Smooth muscle cell (in vitro differentiated cells): ENCODE measurements at regions not wholly inside any gene's neighbourhood (a gene's known extent, or its start where the extent isn't known, plus 50 kb on each side); places are given as distances from the start of the nearest gene placed in this dataset.

Source experiments
- DNase-seq: peaks from one replicate; lab custom pipeline; 2025; ENCODE audit not compliant: unreplicated experiment; lab: John Stamatoyannopoulos, UW
- H2AFZ ChIP-seq: fragments of 200-600 bp; sonication (generic); 2 replicates; pipeline ENCODE4 v1.6.0; 2016; ENCODE audit warnings: antibody characterized with exemption, low read depth, mild to moderate bottlenecking
- H3F3A ChIP-seq: fragments of 200-600 bp; sonication (generic); 2 replicates; pipeline ENCODE4 v1.6.0; 2017; ENCODE audit warnings: antibody characterized with exemption, low read depth
- H3K27ac ChIP-seq: fragments of 200-600 bp; sonication (generic); 2 replicates; pipeline ENCODE4 v1.5.1; 2016; ENCODE audit warnings: low read depth, mild to moderate bottlenecking
- H3K27me3 ChIP-seq: fragments of 200-600 bp; sonication (generic); 2 replicates; pipeline ENCODE4 v1.6.1; 2016; ENCODE audit warnings: low read depth, mild to moderate bottlenecking
- H3K36me3 ChIP-seq: fragments of 200-600 bp; sonication (generic); 2 replicates; pipeline ENCODE4 v1.5.1; 2016; ENCODE audit warnings: low read depth
- H3K4me1 ChIP-seq: fragments of 200-600 bp; sonication (generic); 2 replicates; pipeline ENCODE4 v1.5.1; 2016; ENCODE audit warnings: low read depth
- H3K4me2 ChIP-seq: fragments of 200-600 bp; sonication (generic); 2 replicates; pipeline ENCODE4 v1.6.0; 2016; ENCODE audit warnings: mild to moderate bottlenecking
- H3K4me3 ChIP-seq: fragments of 200-600 bp; sonication (generic); 2 replicates; pipeline ENCODE4 v1.5.1; 2016; ENCODE audit warnings: mild to moderate bottlenecking
- H3K79me2 ChIP-seq: fragments of 200-600 bp; sonication (generic); 2 replicates; pipeline ENCODE4 v1.6.0; 2016; ENCODE audit warnings: low read depth, mild to moderate bottlenecking
- H3K9ac ChIP-seq: fragments of 200-600 bp; sonication (generic); 2 replicates; pipeline ENCODE4 v1.6.0; 2016; ENCODE audit warnings: low read depth
- H3K9me3 ChIP-seq: fragments of 200-600 bp; sonication (generic); replicated peaks from 2 replicates; pipeline ENCODE4 v1.5.1; 2016; ENCODE audit warnings: low read depth
- H4K20me1 ChIP-seq: fragments of 200-600 bp; sonication (generic); 2 replicates; pipeline ENCODE4 v1.6.0; 2016; ENCODE audit warnings: low read depth
- WGBS: methylation state at CpG from one replicate; pipeline ENCODE4 v1.1.7; 2016; ENCODE audit warnings: low lambda C conversion rate; 5-methylcytosine and 5-hydroxymethylcytosine counted together
- TF ChIP-seq, protein P1 (sequence below): fragments of 200-600 bp; sonication (generic); IDR thresholded peaks from 2 replicates; pipeline ENCODE4 v1.5.1; 2017; ENCODE audit warnings: borderline replicate concordance, mild to moderate bottlenecking, antibody characterized with exemption; ENCODE audit not compliant: insufficient read depth, poor library complexity, severe bottlenecking

GRCh38 chr6:17182961-17183360 lies 81.1 kb downstream of the STMND1 start:
- H2AFZ ChIP-seq: no peak overlapping the region
- TF ChIP-seq, protein P1, sequence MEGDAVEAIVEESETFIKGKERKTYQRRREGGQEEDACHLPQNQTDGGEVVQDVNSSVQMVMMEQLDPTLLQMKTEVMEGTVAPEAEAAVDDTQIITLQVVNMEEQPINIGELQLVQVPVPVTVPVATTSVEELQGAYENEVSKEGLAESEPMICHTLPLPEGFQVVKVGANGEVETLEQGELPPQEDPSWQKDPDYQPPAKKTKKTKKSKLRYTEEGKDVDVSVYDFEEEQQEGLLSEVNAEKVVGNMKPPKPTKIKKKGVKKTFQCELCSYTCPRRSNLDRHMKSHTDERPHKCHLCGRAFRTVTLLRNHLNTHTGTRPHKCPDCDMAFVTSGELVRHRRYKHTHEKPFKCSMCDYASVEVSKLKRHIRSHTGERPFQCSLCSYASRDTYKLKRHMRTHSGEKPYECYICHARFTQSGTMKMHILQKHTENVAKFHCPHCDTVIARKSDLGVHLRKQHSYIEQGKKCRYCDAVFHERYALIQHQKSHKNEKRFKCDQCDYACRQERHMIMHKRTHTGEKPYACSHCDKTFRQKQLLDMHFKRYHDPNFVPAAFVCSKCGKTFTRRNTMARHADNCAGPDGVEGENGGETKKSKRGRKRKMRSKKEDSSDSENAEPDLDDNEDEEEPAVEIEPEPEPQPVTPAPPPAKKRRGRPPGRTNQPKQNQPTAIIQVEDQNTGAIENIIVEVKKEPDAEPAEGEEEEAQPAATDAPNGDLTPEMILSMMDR: no peak
- no peaks in the 10 kb centered on the region for H3K79me2 ChIP-seq
- WGBS: 89% methylated on average over 2 of the region's 2 CpGs
- no peak for DNase-seq
- no peaks in the 10 kb centered on the region for H3K36me3 ChIP-seq
- no peaks in the 10 kb centered on the region for H4K20me1 ChIP-seq
- no peaks in the 10 kb centered on the region for H3K4me1 ChIP-seq
- no peak overlapping the region for H3K4me2 ChIP-seq
- no peaks in the 10 kb centered on the region for H3K9me3 ChIP-seq
- no peak overlapping the region for H3K9ac ChIP-seq
- H3K27ac ChIP-seq: no peak overlapping the region
- H3F3A ChIP-seq: no peaks in the 10 kb centered on the region
- H3K27me3 ChIP-seq: no peaks in the 10 kb centered on the region
- H3K4me3 ChIP-seq: no peak overlapping the region

DNA sequence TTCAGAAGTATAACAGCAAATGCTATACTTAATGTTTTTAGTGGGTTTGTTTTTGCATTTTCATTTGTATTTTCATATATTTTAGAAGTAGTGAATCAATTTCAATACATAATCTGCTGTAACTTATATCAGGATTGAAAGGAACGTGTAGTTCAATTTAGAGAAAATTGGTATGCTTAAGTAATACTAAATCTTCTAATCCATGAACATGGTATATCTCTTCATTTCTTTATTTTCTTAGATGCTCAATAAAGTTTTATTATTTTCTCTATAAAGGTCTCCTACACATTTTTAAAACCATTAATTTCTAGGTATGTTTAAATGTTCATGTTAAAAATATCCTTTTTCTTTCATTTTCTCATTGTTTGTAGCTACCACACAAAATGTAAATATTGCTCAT lies 85.1 kb downstream of the STMND1 start:
- no peaks in the 10 kb centered on the region for H3K4me1 ChIP-seq
- H3K79me2 ChIP-seq: no peaks in the 10 kb centered on the region
- TF ChIP-seq, protein P1: no peak
- no peaks in the 10 kb centered on the region for H4K20me1 ChIP-seq
- no peak for DNase-seq
- H3K27me3 ChIP-seq: no peaks in the 10 kb centered on the region
- H3K9me3 ChIP-seq: no peaks in the 10 kb centered on the region
- H3K27ac ChIP-seq: no peak overlapping the region
- WGBS: 97% methylated on average over 1 of the region's 1 CpG
- H3K9ac ChIP-seq: no peak overlapping the region
- no peak overlapping the region for H3K4me2 ChIP-seq
- no peak overlapping the region for H3K4me3 ChIP-seq
- H3K36me3 ChIP-seq: no peaks in the 10 kb centered on the region
- no peaks in the 10 kb centered on the region for H3F3A ChIP-seq
- H2AFZ ChIP-seq: no peak overlapping the region

GRCh38 chr6:17193106-17193775 lies 87.9 kb upstream of the RBM24 start:
- no peak for DNase-seq
- 42% methylated on average over 3 of the region's 3 CpGs for WGBS
- no peaks in the 10 kb centered on the region for H3K4me1 ChIP-seq
- H3K9ac ChIP-seq: no peak overlapping the region
- no peaks in the 10 kb centered on the region for H3K9me3 ChIP-seq
- H3K36me3 ChIP-seq: no peaks in the 10 kb centered on the region
- no peak overlapping the region for H3K4me3 ChIP-seq
- TF ChIP-seq, protein P1: no peak
- peak overlapping the region; percentile 3 for H3K27ac ChIP-seq
- H3K79me2 ChIP-seq: no peaks in the 10 kb centered on the region
- H3K4me2 ChIP-seq: peak overlapping the region; percentile 3
- no peaks in the 10 kb centered on the region for H3K27me3 ChIP-seq
- no peaks in the 10 kb centered on the region for H3F3A ChIP-seq
- H2AFZ ChIP-seq: peak overlapping the region; percentile 2
- H4K20me1 ChIP-seq: no peaks in the 10 kb centered on the region

GRCh38 chr6:17197607-17198006 lies 83.6 kb upstream of the RBM24 start:
- no peak overlapping the region for H3K27ac ChIP-seq

More at GRCh38 chr6:17197607-17198006, 83.6 kb upstream of the RBM24 start:
- H3K9ac ChIP-seq: no peak overlapping the region
- no peak overlapping the region for H3K4me3 ChIP-seq
- no peaks in the 10 kb centered on the region for H3K4me1 ChIP-seq
- no peaks in the 10 kb centered on the region for H3K9me3 ChIP-seq
- 88% methylated on average over 6 of the region's 6 CpGs for WGBS
- no peaks in the 10 kb centered on the region for H4K20me1 ChIP-seq
- no peak for DNase-seq
- no peaks in the 10 kb centered on the region for H3K79me2 ChIP-seq
- no peaks in the 10 kb centered on the region for H3K36me3 ChIP-seq
- TF ChIP-seq, protein P1: no peak
- no peak overlapping the region for H2AFZ ChIP-seq
- no peak overlapping the region for H3K4me2 ChIP-seq
- H3F3A ChIP-seq: no peaks in the 10 kb centered on the region
- H3K27me3 ChIP-seq: no peaks in the 10 kb centered on the region
